ENCODE measurements at regions not wholly inside any gene's neighbourhood (a gene's known extent, or its start where the extent isn't known, plus 50 kb on each side); places are given as distances from the start of the nearest gene placed in this dataset.

DNA sequence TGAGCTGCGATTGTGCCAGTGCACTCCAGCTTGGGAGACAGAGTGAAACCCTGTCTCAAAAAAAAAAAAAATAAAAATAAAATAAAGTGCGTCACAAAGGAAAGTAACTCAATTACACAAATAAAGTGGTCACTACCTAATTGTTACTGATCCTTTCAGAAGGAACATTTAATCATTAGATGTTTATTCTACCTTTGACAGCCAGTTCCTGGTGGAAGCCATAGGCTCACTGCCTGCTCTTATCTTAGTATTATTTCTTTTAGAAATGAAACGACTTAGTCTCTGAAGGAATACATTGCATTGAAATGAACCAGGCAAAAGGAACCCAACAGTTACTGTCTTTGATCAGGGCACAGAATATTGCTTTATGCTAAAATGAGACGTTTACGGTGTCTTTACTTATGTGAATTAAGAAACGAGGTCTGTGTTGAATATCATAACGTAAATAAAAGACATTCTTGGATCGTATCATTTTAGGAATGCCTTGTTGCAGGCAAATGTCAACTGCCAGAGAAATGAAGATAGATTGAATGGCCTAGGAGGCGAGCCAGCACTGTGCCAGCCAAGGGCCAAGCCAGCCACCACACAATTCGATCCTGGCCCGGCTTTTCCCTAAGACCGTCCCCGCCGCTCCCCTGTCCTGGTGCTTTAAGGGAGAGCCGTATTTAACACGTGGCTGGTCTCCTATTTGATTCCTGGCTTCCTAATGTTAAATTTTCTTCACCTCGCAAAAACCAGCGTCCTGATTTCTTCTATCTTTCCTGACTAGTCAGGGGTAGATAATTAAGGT is 136.7 kb upstream of the GMDS start:
- Histone ChIP-seq H3K9me3 (ENCODE audit: control insufficient read depth, insufficient read depth, low read depth, low read length) (no peaks in the 10 kb centered on the region), H3K27ac (ENCODE audit: extremely low read depth, low read depth, low read length) (no peak overlapping the region), H3K36me3 (ENCODE audit: control insufficient read depth in 2 of 2, insufficient read depth in 1 of 2, low read length in 2 of 2) (no peaks in the 10 kb centered on the region), H3K4me1 (ENCODE audit: control insufficient read depth, insufficient read depth, low read length) (peaks cover 7% of the 10 kb centered on the region), H3K4me3 (ENCODE audit: low read depth, low read length) (no peak overlapping the region)
- TF ChIP-seq ZNF416 (tag by site-specific recombination; IDR thresholded peaks at IDR 0.05), result no peak
- TF ChIP-seq, protein P1, sequence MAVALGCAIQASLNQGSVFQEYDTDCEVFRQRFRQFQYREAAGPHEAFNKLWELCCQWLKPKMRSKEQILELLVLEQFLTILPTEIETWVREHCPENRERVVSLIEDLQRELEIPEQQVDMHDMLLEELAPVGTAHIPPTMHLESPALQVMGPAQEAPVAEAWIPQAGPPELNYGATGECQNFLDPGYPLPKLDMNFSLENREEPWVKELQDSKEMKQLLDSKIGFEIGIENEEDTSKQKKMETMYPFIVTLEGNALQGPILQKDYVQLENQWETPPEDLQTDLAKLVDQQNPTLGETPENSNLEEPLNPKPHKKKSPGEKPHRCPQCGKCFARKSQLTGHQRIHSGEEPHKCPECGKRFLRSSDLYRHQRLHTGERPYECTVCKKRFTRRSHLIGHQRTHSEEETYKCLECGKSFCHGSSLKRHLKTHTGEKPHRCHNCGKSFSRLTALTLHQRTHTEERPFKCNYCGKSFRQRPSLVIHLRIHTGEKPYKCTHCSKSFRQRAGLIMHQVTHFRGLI (tag by site-specific recombination; IDR thresholded peaks at IDR 0.05), result 0 out of 2 replicates have a peak, but pooled peaks have one; percentile 18
- ChIA-PET POLR2A (no interaction called here), CTCF (no interaction called here)

DNA sequence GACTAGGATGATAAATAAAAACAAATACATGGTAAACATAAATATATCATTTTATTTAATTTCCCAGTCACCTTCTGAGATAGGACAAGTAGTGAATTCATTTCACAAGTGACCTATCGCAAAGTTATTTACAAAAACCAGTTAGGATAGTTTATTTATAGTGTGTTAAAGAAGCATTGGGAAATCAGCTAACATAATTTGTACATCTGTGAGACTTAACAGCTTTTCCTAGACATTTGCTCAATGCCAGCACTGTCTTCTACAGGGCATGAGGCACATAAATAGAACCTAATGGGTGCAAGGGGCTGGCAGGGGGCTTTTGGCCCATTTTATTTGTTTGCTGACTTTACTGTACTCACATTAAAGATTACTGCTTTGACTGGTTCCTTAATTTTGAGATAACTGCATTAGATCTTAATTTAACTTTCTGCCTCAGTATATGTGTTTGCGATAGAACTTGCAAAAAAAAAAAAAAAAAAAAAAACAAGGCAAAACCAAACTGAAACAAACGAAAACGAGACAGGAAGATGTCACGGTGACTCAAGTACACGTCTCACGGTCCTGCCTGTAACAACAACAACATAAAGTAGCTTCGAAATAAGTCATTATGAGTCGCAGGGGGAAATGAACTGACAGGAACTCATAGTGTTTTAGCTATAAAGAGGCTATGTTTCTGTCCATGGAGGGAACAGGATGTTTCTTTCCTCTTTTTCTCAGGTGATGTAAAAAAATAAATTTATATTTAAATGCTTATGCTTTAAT is 133.7 kb upstream of the GMDS start:
- Histone ChIP-seq H3K4me1 (ENCODE audit: control insufficient read depth, insufficient read depth, low read length) (peaks cover 8% of the 10 kb centered on the region), H3K36me3 (ENCODE audit: control insufficient read depth in 2 of 2, insufficient read depth in 1 of 2, low read length in 2 of 2) (no peaks in the 10 kb centered on the region), H3K4me3 (ENCODE audit: low read depth, low read length) (no peak overlapping the region), H3K9me3 (ENCODE audit: control insufficient read depth, insufficient read depth, low read depth, low read length) (no peaks in the 10 kb centered on the region), H3K27ac (ENCODE audit: extremely low read depth, low read depth, low read length) (no peak overlapping the region)
- POLR2A ChIA-PET, result no interaction called here
- CTCF ChIA-PET, result interaction anchor here (0.6 to 0.9 kb wide), 2 partner anchors 24 to 782 kb away, joined by 3 read pairs; no protein-coding TSS in a partner anchor
- TF ChIP-seq ZNF335 (tag by site-specific recombination; conservative IDR thresholded peaks at IDR 0.05) (0 out of 2 replicates have a peak, but pooled peaks have one; percentile 6), ZNF266 (tag by site-specific recombination; IDR thresholded peaks at IDR 0.05; ENCODE audit: low read depth) (no peak), HOXA7 (CRISPR knock-in tag; IDR thresholded peaks at IDR 0.05; ENCODE audit: borderline replicate concordance) (no peak), GLIS2 (tag by site-specific recombination; IDR thresholded peaks at IDR 0.05) (no peak), ZNF600 (tag by site-specific recombination; IDR thresholded peaks at IDR 0.05) (no peak), PATZ1 (tag by site-specific recombination; IDR thresholded peaks at IDR 0.05) (no peak)

GRCh38 chr6:2378046-2378657 is 132.7 kb upstream of the GMDS start:
- H3K4me3 ChIP-seq (ENCODE audit: low read depth, low read length), result no peak overlapping the region
- CTCF ChIA-PET, result interaction anchor here (0.6 kb wide), 1 partner anchor 25 kb away, joined by 3 read pairs; no protein-coding TSS in a partner anchor
- no peak overlapping the region for H3K27ac ChIP-seq (ENCODE audit: extremely low read depth, low read depth, low read length)
- POLR2A ChIA-PET, result no interaction called here
- peaks cover 8% of the 10 kb centered on the region for H3K4me1 ChIP-seq (ENCODE audit: control insufficient read depth, insufficient read depth, low read length)
- H3K9me3 ChIP-seq (ENCODE audit: control insufficient read depth, insufficient read depth, low read depth, low read length), result no peaks in the 10 kb centered on the region
- 0 out of 2 replicates have a peak, but pooled peaks have one; percentile 25 for TF ChIP-seq ZNF692 (tag by site-specific recombination; IDR thresholded peaks at IDR 0.05)
- no peak for TF ChIP-seq ZNF114 (tag by site-specific recombination; IDR thresholded peaks at IDR 0.05)
- TF ChIP-seq KLF10 (tag by site-specific recombination; IDR thresholded peaks at IDR 0.05), result no peak
- TF ChIP-seq ZNF239 (tag by site-specific recombination; IDR thresholded peaks at IDR 0.05), result peak; percentile 90
- TF ChIP-seq ZNF366 (tag by site-specific recombination; conservative IDR thresholded peaks at IDR 0.05), result peak; percentile 81
- no peaks in the 10 kb centered on the region for H3K36me3 ChIP-seq (ENCODE audit: control insufficient read depth in 2 of 2, insufficient read depth in 1 of 2, low read length in 2 of 2)
